ENCODE measurements at regions not wholly inside any gene's neighbourhood (a gene's known extent, or its start where the extent isn't known, plus 50 kb on each side); places are given as distances from the start of the nearest gene placed in this dataset.
"Not testable (repeated sequence)": the region's sequence is repeated elsewhere in the genome, so short reads cannot be mapped to it uniquely, and the experiment has no call there.

DNA sequence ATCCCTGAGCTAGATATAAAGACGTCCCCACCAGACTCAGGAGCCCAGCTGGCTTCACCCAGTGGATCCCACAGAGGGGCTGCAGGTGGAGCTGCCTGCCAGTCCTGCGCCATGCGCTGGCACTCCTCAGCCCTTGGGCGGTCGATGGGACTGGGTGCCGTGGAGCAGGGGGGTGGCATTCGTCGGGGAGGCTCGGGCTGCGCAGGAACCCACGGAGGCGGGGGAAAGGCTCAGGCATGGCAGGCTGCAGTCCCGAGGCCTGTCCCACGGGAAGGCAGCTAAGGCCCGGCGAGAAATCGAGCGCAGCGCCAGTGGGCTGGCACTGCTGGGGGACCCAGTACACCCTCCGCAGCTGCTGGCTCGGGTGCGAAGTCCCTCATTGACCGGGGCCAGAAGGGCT, 555.1 kb upstream of the CDH10 start:
- H4K5ac ChIP-seq (ENCODE audit: insufficient read length, low read depth, low read length); H3K18ac ChIP-seq (ENCODE audit: extremely low read depth, low read length); H4K8ac ChIP-seq (ENCODE audit: extremely low read depth, insufficient read depth, low read length); H3K4me2 ChIP-seq (ENCODE audit: insufficient read depth in 1 of 2, low read depth in 2 of 2, low read length in 2 of 2); H2AK5ac ChIP-seq (ENCODE audit: low read depth, low read length); H2BK20ac ChIP-seq (ENCODE audit: low read length); H3K27ac ChIP-seq (ENCODE audit: low read depth, low read length); H3K4me3 ChIP-seq (ENCODE audit: extremely low read depth in 1 of 4, insufficient read depth in 2 of 4, low read depth in 3 of 4, low read length in 4 of 4); H3K9ac ChIP-seq (replicated peaks in 1 of 4; ENCODE audit: extremely low read depth in 1 of 4, low read depth in 3 of 4, low read length in 3 of 4); FAIRE-seq; H3K79me2 ChIP-seq (ENCODE audit: control insufficient read depth in 1 of 2, insufficient read depth in 2 of 2, low read length in 2 of 2); H4K91ac ChIP-seq (replicated peaks; ENCODE audit: insufficient read length, low read length); H2BK15ac ChIP-seq (ENCODE audit: low read length); H3K14ac ChIP-seq (ENCODE audit: insufficient read length); H3K56ac ChIP-seq (replicated peaks; ENCODE audit: insufficient read length, low read depth, low read length); H3K36me3 ChIP-seq (ENCODE audit: control insufficient read depth in 2 of 4, insufficient read depth in 4 of 4, low read length in 3 of 4); POLR2A ChIA-PET (ENCODE audit: partially characterized antibody); H3K23ac ChIP-seq (ENCODE audit: insufficient read length); H3K23me2 ChIP-seq (ENCODE audit: low read depth, low read length); H4K20me1 ChIP-seq (replicated peaks in 1 of 2; ENCODE audit: control insufficient read depth in 1 of 2, insufficient read depth in 2 of 2, low read length in 2 of 2); H3K27me3 ChIP-seq (replicated peaks in 1 of 4; ENCODE audit: control insufficient read depth in 3 of 4, extremely low read depth in 1 of 4, insufficient read depth in 3 of 4, low read length in 3 of 4); H3K79me1 ChIP-seq (ENCODE audit: low read depth, low read length); H3K9me3 ChIP-seq (ENCODE audit: insufficient read depth in 2 of 2, low read depth in 1 of 2, low read length in 1 of 2); H2AFZ ChIP-seq (ENCODE audit: low read length); H3K4me1 ChIP-seq (replicated peaks in 1 of 4; ENCODE audit: control insufficient read depth in 3 of 4, insufficient read depth in 4 of 4, low read length in 3 of 4); H2BK120ac ChIP-seq (replicated peaks; ENCODE audit: low read depth, low read length); H3K4ac ChIP-seq (replicated peaks; ENCODE audit: insufficient read length, low read depth, low read length); H2BK5ac ChIP-seq (ENCODE audit: low read depth, low read length); DNase-seq (ENCODE audit: low read depth in 1 of 2, low spot score in 2 of 2); H2BK12ac ChIP-seq (ENCODE audit: low read depth, low read length): not testable (repeated sequence)
- 91% methylated on average over 16 of the region's 23 CpGs; no CpG with 5 or more reads in 1 of the 2 experiments for WGBS, 2 experiments (ENCODE audit: extremely low coverage in 1 of 2, insufficient coverage in 1 of 2, insufficient read length in 1 of 2, insufficient replicate concordance in 2 of 2, low coverage in 1 of 2, low lambda C conversion rate in 2 of 2, missing lambda C conversion rate in 1 of 2)
- CTCF ChIA-PET (ENCODE audit: partially characterized antibody): interaction anchor here (1.1 kb wide), 1 partner anchor 18 kb away, joined by 3 read pairs; no protein-coding TSS in a partner anchor

All from H1 (cell line).